Right atrium auricular region (tissue), 2 donors: ENCODE measurements at regions not wholly inside any gene's neighbourhood (a gene's known extent, or its start where the extent isn't known, plus 50 kb on each side); places are given as distances from the start of the nearest gene placed in this dataset.

Experiments used
- DNase-seq: peaks from one replicate; pipeline ENCODE4 v3.0.0-alpha.2; 2019; ENCODE audit warnings: low spot score
- H3K27ac ChIP-seq, 2 donors: fragments of 200-600 bp; sonication (generic); 1 replicate in 1 of 2; 2 replicates in 1 of 2; pipeline ENCODE4 v1.5.1; 2016 to 2019
- H3K27me3 ChIP-seq, 2 donors: fragments of 200-600 bp; sonication (generic); one replicate each; pipeline versions ENCODE4 v1.5.1 to v1.6.0; 2017 to 2019
- H3K36me3 ChIP-seq: fragments of 200-600 bp; sonication (generic); one replicate; pipeline ENCODE4 v1.5.1; 2016
- H3K4me1 ChIP-seq, 2 donors: fragments of 200-600 bp; sonication (generic); one replicate each; pipeline versions ENCODE4 v1.5.1 to v1.6.0; 2017 to 2019
- H3K4me3 ChIP-seq, 2 donors: fragments of 200-600 bp; sonication (generic); 1 replicate in 1 of 2; 2 replicates in 1 of 2; pipeline ENCODE4 v1.5.1; 2017 to 2019; ENCODE audit warnings: mild to moderate bottlenecking in 1 of 2, moderate library complexity in 1 of 2
- H3K9me3 ChIP-seq, 2 donors: fragments of 200-600 bp; sonication (generic); one replicate each; pipeline ENCODE4 v1.5.1; 2019
- TF ChIP-seq, protein P1 (sequence below), 2 donors: fragments of 200-600 bp; sonication (generic); IDR thresholded peaks; one replicate each; pipeline ENCODE4 v1.5.1; 2019; ENCODE audit warnings: antibody characterized with exemption in 2 of 2

DNA sequence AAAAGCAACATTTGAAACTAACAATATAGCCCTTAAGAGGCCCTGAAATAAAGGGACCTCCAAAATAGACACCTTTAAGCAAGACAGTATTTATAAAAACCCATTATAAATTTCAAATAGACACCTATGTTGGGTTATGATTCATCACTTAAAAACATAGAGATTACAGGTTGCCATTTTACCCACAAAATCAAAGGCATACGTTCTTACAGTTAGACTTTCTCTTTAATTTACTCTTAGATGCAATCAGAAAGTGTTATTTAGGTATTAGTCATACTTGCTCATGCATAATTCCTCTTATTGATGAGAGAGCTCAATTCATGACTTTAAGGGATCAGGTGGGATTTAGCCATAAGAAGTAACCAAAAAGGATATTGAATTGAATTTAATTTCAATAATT, 51.5 kb upstream of the TMEM200A start:
- no peak overlapping the region for H3K27ac ChIP-seq
- H3K36me3 ChIP-seq, result no peaks in the 10 kb centered on the region
- no peak overlapping the region for H3K4me3 ChIP-seq
- H3K9me3 ChIP-seq, result no peaks in the 10 kb centered on the region
- no peaks in the 10 kb centered on the region for H3K27me3 ChIP-seq
- DNase-seq, result no peak
- H3K4me1 ChIP-seq, result no peaks in the 10 kb centered on the region
- TF ChIP-seq, protein P1, sequence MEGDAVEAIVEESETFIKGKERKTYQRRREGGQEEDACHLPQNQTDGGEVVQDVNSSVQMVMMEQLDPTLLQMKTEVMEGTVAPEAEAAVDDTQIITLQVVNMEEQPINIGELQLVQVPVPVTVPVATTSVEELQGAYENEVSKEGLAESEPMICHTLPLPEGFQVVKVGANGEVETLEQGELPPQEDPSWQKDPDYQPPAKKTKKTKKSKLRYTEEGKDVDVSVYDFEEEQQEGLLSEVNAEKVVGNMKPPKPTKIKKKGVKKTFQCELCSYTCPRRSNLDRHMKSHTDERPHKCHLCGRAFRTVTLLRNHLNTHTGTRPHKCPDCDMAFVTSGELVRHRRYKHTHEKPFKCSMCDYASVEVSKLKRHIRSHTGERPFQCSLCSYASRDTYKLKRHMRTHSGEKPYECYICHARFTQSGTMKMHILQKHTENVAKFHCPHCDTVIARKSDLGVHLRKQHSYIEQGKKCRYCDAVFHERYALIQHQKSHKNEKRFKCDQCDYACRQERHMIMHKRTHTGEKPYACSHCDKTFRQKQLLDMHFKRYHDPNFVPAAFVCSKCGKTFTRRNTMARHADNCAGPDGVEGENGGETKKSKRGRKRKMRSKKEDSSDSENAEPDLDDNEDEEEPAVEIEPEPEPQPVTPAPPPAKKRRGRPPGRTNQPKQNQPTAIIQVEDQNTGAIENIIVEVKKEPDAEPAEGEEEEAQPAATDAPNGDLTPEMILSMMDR (IDR thresholded peaks at IDR 0.05), result no peak

DNA sequence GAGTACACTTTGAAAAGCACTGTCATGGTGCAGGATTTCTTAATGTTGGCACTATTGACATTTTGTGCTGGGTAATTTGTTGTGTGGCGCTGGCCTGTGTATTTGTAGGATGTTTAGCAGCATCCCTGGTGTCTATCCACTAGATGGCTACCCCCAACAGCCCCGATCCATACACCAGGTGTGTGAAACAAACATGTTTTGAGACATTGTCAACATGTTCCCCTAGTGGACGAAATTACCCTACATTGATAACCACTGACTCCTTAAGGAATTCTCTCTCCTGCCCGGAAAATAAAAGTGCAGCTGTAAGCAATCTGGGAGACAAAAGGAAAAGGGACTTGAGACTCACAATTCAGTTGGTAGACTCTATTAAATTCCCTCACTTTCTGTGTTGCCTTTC, 52.6 kb upstream of the TMEM200A start:
- H3K4me1 ChIP-seq, result no peaks in the 10 kb centered on the region
- no peak for DNase-seq
- H3K36me3 ChIP-seq, result no peaks in the 10 kb centered on the region
- H3K27me3 ChIP-seq, result no peaks in the 10 kb centered on the region
- H3K4me3 ChIP-seq, result no peak overlapping the region
- no peak overlapping the region for H3K27ac ChIP-seq
- TF ChIP-seq, protein P1 (IDR thresholded peaks at IDR 0.05), result no peak
- no peaks in the 10 kb centered on the region for H3K9me3 ChIP-seq

DNA sequence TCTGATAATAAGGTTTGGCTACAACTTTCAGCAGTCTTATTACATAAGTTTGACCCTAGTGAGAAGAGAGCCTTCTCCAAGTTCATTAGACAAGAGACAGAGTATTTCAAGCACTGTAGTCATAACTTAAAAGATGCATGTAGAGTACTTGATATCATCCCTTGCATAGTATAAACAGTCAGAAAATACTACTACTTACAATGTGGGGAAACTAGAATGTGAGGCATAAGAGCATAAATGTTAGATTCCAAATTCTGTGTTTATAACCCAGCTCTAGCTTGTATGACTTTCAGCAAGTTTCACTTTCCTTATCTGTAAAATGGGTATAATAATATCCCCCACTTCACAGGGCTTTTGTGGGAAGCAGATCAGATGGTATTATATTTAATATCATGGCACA, 56.8 kb upstream of the TMEM200A start:
- Histone ChIP-seq H3K4me1 (no peaks in the 10 kb centered on the region), H3K9me3 (no peaks in the 10 kb centered on the region), H3K36me3 (no peaks in the 10 kb centered on the region), H3K27me3 (no peaks in the 10 kb centered on the region), H3K27ac (no peak overlapping the region), H3K4me3 (no peak overlapping the region)
- DNase-seq, result no peak
- TF ChIP-seq, protein P1 (IDR thresholded peaks at IDR 0.05), result no peak

DNA sequence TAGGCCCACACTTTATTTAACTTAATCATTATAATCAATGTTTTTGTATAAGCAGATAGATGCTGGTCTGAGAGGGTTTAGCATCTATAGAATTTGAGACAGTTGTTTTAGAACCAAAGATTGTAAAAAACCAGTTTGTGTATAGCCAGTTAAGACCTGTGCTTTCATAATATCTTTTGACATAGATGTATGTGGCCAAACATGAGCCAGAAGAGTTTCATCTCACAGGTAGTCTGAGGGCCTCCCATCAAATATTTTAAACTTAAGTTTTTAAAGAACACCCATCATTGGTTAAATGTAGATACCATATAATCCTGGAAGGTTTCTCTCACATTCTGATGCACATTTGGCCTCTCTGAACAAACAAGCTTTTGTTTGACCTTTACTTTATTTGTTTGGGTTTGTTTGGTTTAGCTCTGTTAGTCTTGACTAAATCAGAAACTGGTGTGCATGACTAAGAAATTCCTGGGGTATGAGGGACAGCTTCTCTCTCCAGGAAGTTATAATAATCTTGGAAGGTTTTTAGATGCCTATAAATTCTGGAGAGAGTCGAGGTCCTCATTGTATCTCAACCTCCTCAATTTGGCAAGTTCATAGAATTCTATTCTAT, 58.0 kb upstream of the TMEM200A start:
- H3K9me3 ChIP-seq, result no peaks in the 10 kb centered on the region
- H3K27me3 ChIP-seq, result no peaks in the 10 kb centered on the region
- DNase-seq, result no peak
- TF ChIP-seq, protein P1 (IDR thresholded peaks at IDR 0.05), result no peak
- no peak overlapping the region for H3K4me3 ChIP-seq
- no peaks in the 10 kb centered on the region for H3K36me3 ChIP-seq
- no peak overlapping the region for H3K27ac ChIP-seq
- H3K4me1 ChIP-seq, result no peaks in the 10 kb centered on the region

DNA sequence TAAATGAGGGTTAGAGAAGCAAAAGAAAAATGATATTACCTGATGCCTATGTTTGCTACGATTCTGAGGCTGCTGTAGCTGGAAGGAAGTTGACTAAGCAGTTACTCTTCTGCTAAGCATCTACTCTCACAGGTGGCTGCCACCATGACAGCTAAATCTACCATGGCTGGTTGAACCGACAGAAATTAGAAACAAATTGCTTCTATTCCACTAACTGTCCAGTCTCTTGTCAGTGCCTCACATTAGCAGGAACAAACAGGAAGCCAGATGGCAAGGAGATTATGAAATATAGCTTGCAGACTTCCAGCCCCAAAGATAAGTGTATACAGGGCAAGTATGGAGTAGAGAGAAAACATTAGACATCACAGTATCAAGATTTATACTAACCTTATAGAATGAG, 59.4 kb upstream of the TMEM200A start:
- TF ChIP-seq, protein P1 (IDR thresholded peaks at IDR 0.05), result no peak
- Histone ChIP-seq H3K36me3 (no peaks in the 10 kb centered on the region), H3K27ac (no peak overlapping the region), H3K4me3 (no peak overlapping the region), H3K27me3 (no peaks in the 10 kb centered on the region), H3K9me3 (no peaks in the 10 kb centered on the region), H3K4me1 (no peaks in the 10 kb centered on the region)
- no peak for DNase-seq

DNA sequence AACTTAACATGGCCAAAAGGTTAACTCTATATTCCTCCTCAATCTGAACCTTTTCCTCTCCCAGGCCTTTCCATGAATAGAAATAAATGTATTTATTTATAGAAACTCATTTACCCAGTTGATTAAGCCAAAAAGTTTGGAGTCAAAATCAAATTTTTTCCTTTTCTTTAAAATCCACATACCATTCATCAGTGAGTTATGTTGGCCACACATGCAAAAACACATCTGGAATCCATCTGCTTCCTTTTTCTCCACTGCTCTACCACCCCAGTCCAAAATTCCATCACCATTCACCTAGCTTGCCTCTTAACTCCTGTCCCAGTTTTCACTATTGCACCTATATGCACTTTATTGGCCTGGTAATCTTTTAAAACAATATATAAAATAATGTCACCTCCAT, 62.4 kb upstream of the TMEM200A start:
- Histone ChIP-seq H3K4me3 (no peak overlapping the region), H3K36me3 (no peaks in the 10 kb centered on the region), H3K27ac (no peak overlapping the region), H3K9me3 (no peaks in the 10 kb centered on the region), H3K4me1 (no peaks in the 10 kb centered on the region), H3K27me3 (no peaks in the 10 kb centered on the region)
- TF ChIP-seq, protein P1 (IDR thresholded peaks at IDR 0.05), result no peak
- DNase-seq, result no peak
